Activated CD8-positive, alpha-beta T cell treated with anti-CD3 and anti-CD28 coated beads, Interleukin-2, amount 10 ng/mL, durations not matched to agents 7 days and 5 days (primary cell): ENCODE measurements at regions not wholly inside any gene's neighbourhood (a gene's known extent, or its start where the extent isn't known, plus 50 kb on each side); places are given as distances from the start of the nearest gene placed in this dataset.

Experiments
- ATAC-seq: fragments of 150-1000 bp; cut with Tn5 transposase; one replicate; pipeline ENCODE4 v1.10.0; 2021; ENCODE audit warnings: moderate library complexity
- CTCF ChIA-PET: fragments of 350-600 bp; sonication (Branson Sonifier 250); formaldehyde crosslinking; loops from one replicate; lab custom pipeline; 2021; ENCODE audit warnings: antibody characterized with exemption; lab: Charles Lee
- POLR2A ChIA-PET: fragments of 350-600 bp; sonication (Branson Sonifier 250); formaldehyde crosslinking; loops from one replicate; lab custom pipeline; 2021; ENCODE audit warnings: antibody characterized with exemption; lab: Charles Lee
- DNase-seq: peaks from one replicate; pipeline ENCODE4 v3.0.0-alpha.2; 2020
- H3K27ac Mint-ChIP-seq: one replicate; pipeline ENCODE4 v1.8.0; 2021; ENCODE audit warnings: mild to moderate bottlenecking, mixed read lengths
- H3K27me3 Mint-ChIP-seq: one replicate; pipeline ENCODE4 v1.8.0; 2021; ENCODE audit warnings: low read depth, mixed read lengths
- H3K36me3 Mint-ChIP-seq: one replicate; pipeline ENCODE4 v1.8.0; 2021; ENCODE audit warnings: low read depth, mixed read lengths
- H3K4me1 Mint-ChIP-seq: one replicate; pipeline ENCODE4 v1.8.0; 2021; ENCODE audit warnings: low read depth, mixed read lengths
- H3K4me3 Mint-ChIP-seq: one replicate; pipeline ENCODE4 v1.8.0; 2021; ENCODE audit warnings: mild to moderate bottlenecking, mixed read lengths
- H3K9me3 Mint-ChIP-seq: one replicate; pipeline ENCODE4 v1.8.0; 2022; ENCODE audit warnings: mixed read lengths; ENCODE audit not compliant: insufficient read depth

DNA sequence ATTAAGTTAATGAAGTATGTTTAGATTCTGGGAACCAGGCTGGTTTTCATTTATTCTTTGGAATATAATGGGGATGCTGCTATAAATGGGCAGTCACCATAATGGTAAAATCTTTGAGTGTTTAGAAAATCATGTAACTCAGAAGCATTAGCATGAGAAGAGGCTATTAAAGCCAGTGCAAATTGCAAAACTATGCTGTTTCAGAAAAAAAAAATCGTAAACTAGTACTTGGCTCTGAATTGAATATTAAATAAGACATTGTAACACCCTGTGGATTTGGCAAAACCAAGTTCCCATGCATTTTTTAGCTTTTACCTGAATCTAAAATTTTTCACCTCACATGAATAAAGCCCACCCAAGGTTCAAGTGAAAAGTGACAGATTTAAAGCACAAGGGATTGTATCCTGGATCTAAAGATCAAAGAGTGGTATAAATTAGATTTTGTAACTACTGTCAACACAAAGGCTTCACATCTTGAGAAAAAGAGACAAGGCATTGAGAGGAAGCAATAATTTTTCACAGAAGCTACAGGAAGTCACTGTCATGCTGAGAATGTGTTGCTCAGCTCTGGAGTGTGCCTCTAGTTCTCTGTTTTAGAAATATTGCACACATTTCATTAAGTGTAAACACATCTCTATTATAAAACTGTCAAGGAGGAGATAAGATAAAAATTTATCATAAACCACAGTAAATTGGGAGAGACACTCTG, 142.2 kb downstream of the ABCA8 start:
- H3K4me1 Mint-ChIP-seq, result no peaks in the 10 kb centered on the region
- no peak for ATAC-seq
- ChIA-PET POLR2A (no interaction called here), CTCF (interaction anchor here (0.6 to 0.7 kb wide), 2 partner anchors 1309 to 1778 kb away, joined by 3 read pairs; no protein-coding TSS in a partner anchor)
- no peaks in the 10 kb centered on the region for H3K36me3 Mint-ChIP-seq
- H3K27me3 Mint-ChIP-seq, result peaks cover 5% of the 10 kb centered on the region
- no peak overlapping the region for H3K27ac Mint-ChIP-seq
- no peak overlapping the region for H3K4me3 Mint-ChIP-seq
- no peaks in the 10 kb centered on the region for H3K9me3 Mint-ChIP-seq
- DNase-seq, result no peak

DNA sequence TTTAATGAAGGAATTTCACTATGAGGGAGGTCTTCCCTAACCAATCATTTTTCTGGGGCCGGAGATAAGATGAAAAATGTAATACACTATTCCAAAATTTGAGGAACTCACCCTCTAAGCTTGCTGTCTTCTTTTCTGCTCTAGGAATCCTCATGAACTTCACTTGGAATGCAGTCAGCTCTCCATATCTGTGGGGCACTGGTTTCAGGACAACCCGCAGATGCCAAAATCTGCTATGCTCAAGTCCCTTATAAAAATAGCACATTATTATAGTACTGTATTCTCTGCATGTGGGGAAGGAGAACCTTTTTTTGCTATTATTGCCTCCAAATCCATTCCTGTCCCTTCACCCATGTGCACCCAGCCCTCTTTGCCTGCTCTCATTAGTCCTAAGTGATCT, 146.0 kb downstream of the ABCA8 start:
- H3K27me3 Mint-ChIP-seq, result peaks cover 5% of the 10 kb centered on the region
- ChIA-PET POLR2A (no interaction called here), CTCF (no interaction called here)
- H3K27ac Mint-ChIP-seq, result no peak overlapping the region
- H3K9me3 Mint-ChIP-seq, result no peaks in the 10 kb centered on the region
- DNase-seq (no peak), ATAC-seq (no peak)
- no peaks in the 10 kb centered on the region for H3K36me3 Mint-ChIP-seq
- no peaks in the 10 kb centered on the region for H3K4me1 Mint-ChIP-seq
- H3K4me3 Mint-ChIP-seq, result no peak overlapping the region

GRCh38 chr17:68807998-68808772, 147.0 kb downstream of the ABCA8 start:
- H3K9me3 Mint-ChIP-seq, result no peaks in the 10 kb centered on the region
- no peaks in the 10 kb centered on the region for H3K4me1 Mint-ChIP-seq
- DNase-seq (no peak), ATAC-seq (no peak)
- ChIA-PET POLR2A (no interaction called here), CTCF (interaction anchor here (0.6 kb wide), 1 partner anchor 229 kb away, joined by 3 read pairs; no protein-coding TSS in a partner anchor)
- no peaks in the 10 kb centered on the region for H3K36me3 Mint-ChIP-seq
- no peak overlapping the region for H3K4me3 Mint-ChIP-seq
- peaks cover 3% of the 10 kb centered on the region for H3K27me3 Mint-ChIP-seq
- H3K27ac Mint-ChIP-seq, result no peak overlapping the region

DNA sequence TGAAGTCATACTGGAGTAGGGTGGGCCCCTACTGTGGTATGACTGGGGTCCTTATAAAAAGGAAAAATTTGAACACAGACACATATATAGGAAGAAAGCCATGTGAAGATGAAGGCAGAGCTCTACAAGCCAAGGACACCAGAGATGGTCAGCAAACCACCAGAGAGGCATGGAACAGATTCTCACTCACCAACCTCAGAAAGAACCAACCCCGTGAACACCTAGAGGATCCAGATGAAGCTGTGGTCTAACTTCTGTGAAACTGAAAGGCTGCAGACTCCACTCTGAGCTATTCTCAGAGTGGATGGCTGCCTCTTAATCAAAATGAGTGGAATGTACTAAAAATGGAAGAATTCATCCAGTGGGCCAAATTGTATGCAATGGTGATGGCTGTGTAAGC, 149.6 kb downstream of the ABCA8 start:
- no peaks in the 10 kb centered on the region for H3K9me3 Mint-ChIP-seq
- ATAC-seq (no peak), DNase-seq (no peak)
- POLR2A ChIA-PET, result no interaction called here
- H3K36me3 Mint-ChIP-seq, result no peaks in the 10 kb centered on the region
- CTCF ChIA-PET, result no interaction called here
- H3K4me1 Mint-ChIP-seq, result no peaks in the 10 kb centered on the region
- no peak overlapping the region for H3K27ac Mint-ChIP-seq
- H3K4me3 Mint-ChIP-seq, result no peak overlapping the region
- peaks cover 4% of the 10 kb centered on the region for H3K27me3 Mint-ChIP-seq

- Mint-ChIP-seq H3K27me3 (peaks cover 7% of the 10 kb centered on the region), H3K36me3 (no peaks in the 10 kb centered on the region), H3K4me1 (no peaks in the 10 kb centered on the region), H3K27ac (no peak overlapping the region), H3K9me3 (no peaks in the 10 kb centered on the region), H3K4me3 (no peak overlapping the region)
- CTCF ChIA-PET, result interaction anchor here (1.2 kb wide), 1 partner anchor 10 kb away, joined by 4 read pairs; no protein-coding TSS in a partner anchor
- DNase-seq, result no peak
- POLR2A ChIA-PET, result no interaction called here
- no peak for ATAC-seq
These were observed 150.2 kb downstream of the ABCA8 start for GRCh38 chr17:68804777-68805520.

- POLR2A ChIA-PET, result interaction anchor here (0.6 kb wide), 1 partner anchor 728 kb away, joined by 3 read pairs; no protein-coding TSS in a partner anchor
These were observed 151.8 kb downstream of the ABCA8 start for GRCh38 chr17:68803164-68803929.

DNA sequence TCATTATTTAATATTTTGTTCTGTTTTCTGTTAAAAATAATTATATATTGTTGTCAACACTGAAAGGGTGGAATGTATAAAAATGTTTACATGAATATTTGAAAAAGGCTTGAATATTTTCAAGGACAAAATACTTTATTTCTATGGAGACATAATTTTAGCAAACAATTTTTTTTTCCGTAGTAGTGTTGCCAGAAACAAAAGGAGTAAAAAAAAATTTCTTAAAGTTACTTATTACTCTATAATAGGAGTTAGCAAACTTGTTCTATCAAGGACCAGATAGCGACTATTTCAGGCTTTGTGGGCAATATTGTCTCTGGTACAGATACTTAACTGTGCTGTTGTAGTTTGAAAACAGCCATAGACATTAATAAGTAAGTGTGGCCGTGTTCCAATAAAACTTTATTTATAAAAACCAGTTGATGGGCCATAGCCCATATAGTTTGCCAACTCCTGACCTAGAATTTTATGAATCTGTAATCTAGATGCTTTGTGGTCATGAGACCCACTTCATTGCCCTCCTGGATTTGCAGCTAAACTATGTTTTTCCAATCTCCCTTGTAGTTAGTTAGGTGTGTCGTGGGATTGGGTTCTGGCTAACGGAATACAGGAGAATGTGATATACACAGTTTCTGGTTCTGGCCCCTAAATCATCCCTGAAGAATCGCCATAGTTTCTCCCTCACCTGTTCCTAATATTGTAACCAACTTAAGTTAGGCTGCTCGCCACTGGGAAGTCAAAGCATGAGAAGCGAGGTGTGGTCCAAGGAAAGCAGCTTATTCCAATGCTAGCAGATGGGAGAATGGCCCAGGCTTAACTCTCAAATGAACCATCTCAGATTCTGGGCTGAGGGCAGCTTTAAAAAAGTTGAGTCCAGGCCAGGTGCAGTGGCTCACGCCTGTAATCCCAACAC, 153.6 kb downstream of the ABCA8 start:
- Mint-ChIP-seq H3K4me1 (no peaks in the 10 kb centered on the region), H3K4me3 (no peak overlapping the region), H3K27ac (no peak overlapping the region), H3K9me3 (no peaks in the 10 kb centered on the region), H3K36me3 (no peaks in the 10 kb centered on the region), H3K27me3 (peaks cover 9% of the 10 kb centered on the region)
- ChIA-PET POLR2A (no interaction called here), CTCF (no interaction called here)
- DNase-seq (no peak), ATAC-seq (no peak)

More at GRCh38 chr17:68803164-68803929, 151.8 kb downstream of the ABCA8 start:
- DNase-seq (no peak), ATAC-seq (no peak)
- Mint-ChIP-seq H3K27ac (no peak overlapping the region), H3K9me3 (no peaks in the 10 kb centered on the region), H3K36me3 (no peaks in the 10 kb centered on the region), H3K4me3 (no peak overlapping the region), H3K27me3 (peaks cover 9% of the 10 kb centered on the region), H3K4me1 (no peaks in the 10 kb centered on the region)
- CTCF ChIA-PET, result interaction anchor here (1.2 kb wide), 1 partner anchor 8 kb away, joined by 4 read pairs; no protein-coding TSS in a partner anchor

GRCh38 chr17:68800751-68801150, 154.4 kb downstream of the ABCA8 start:
- Mint-ChIP-seq H3K27me3 (peaks cover 9% of the 10 kb centered on the region), H3K27ac (no peak overlapping the region), H3K4me1 (no peaks in the 10 kb centered on the region), H3K4me3 (no peak overlapping the region), H3K9me3 (no peaks in the 10 kb centered on the region), H3K36me3 (no peaks in the 10 kb centered on the region)
- ATAC-seq (no peak), DNase-seq (no peak)
- ChIA-PET CTCF (no interaction called here), POLR2A (no interaction called here)

- H3K36me3 Mint-ChIP-seq, result peaks cover 2% of the 10 kb centered on the region
- H3K4me3 Mint-ChIP-seq, result peak overlapping the region; percentile 32
- ATAC-seq (no peak), DNase-seq (no peak)
- peaks cover 19% of the 10 kb centered on the region for H3K27me3 Mint-ChIP-seq
- POLR2A ChIA-PET, result no interaction called here
- H3K9me3 Mint-ChIP-seq, result no peaks in the 10 kb centered on the region
- H3K27ac Mint-ChIP-seq, result peak overlapping the region; percentile 67
- peaks cover 9% of the 10 kb centered on the region for H3K4me1 Mint-ChIP-seq
- CTCF ChIA-PET, result interaction anchor here (0.7 to 1.3 kb wide), 9 partner anchors 9 to 810 kb away, joined by 3 to 4 read pairs (median 3); no protein-coding TSS in a partner anchor
These were observed 160.4 kb downstream of the ABCA8 start for GRCh38 chr17:68794636-68795434.

- CTCF ChIA-PET, result no interaction called here
- Mint-ChIP-seq H3K9me3 (no peaks in the 10 kb centered on the region), H3K4me3 (no peak overlapping the region), H3K36me3 (peaks cover 2% of the 10 kb centered on the region), H3K4me1 (peaks cover 9% of the 10 kb centered on the region), H3K27me3 (peaks cover 21% of the 10 kb centered on the region), H3K27ac (no peak overlapping the region)
- POLR2A ChIA-PET, result no interaction called here
- ATAC-seq, result no peak
- no peak for DNase-seq
These were observed 162.3 kb downstream of the ABCA8 start for GRCh38 chr17:68792873-68793272.
